T-helper 2 cell treated with Interferon-gamma antibody and Interleukin-4, amounts not matched to agents 100 ng/mL and 5 ng/mL, for 36 hours (primary cell): ENCODE measurements at regions not wholly inside any gene's neighbourhood (a gene's known extent, or its start where the extent isn't known, plus 50 kb on each side); places are given as distances from the start of the nearest gene placed in this dataset.

Experiments
- intact Hi-C: fragments of 100-400 bp; cut with micrococcal nuclease; formaldehyde crosslinking; loops from one replicate; pipeline ENCODE4 v1.15.1; 2023

- intact Hi-C loops, result no loop called here
These were observed 73.4 kb downstream of the NTMT2 start for GRCh38 chr1:170219163-170219562.

GRCh38 chr1:170221031-170221430, 75.3 kb downstream of the NTMT2 start:
- intact Hi-C loops, result no loop called here

GRCh38 chr1:170221495-170221894, 75.7 kb downstream of the NTMT2 start:
- intact Hi-C loops, result no loop called here

GRCh38 chr1:170224469-170224868, 78.7 kb downstream of the NTMT2 start:
- intact Hi-C loops, result no loop called here

GRCh38 chr1:170225781-170226530, 80.2 kb downstream of the NTMT2 start:
- intact Hi-C loops, result no loop called here

- intact Hi-C loops, result no loop called here
These were observed 81.0 kb downstream of the NTMT2 start for GRCh38 chr1:170226767-170227166.

- intact Hi-C loops, result no loop called here
These were observed 84.6 kb downstream of the NTMT2 start for GRCh38 chr1:170230323-170230722.

GRCh38 chr1:170231662-170232061, 85.9 kb downstream of the NTMT2 start:
- intact Hi-C loops, result no loop called here

GRCh38 chr1:170238704-170239391, 93.1 kb downstream of the NTMT2 start:
- intact Hi-C loops, result no loop called here

- intact Hi-C loops, result no loop called here
These were observed 93.7 kb downstream of the NTMT2 start for GRCh38 chr1:170239445-170239844.

GRCh38 chr1:170240409-170240808, 94.7 kb downstream of the NTMT2 start:
- intact Hi-C loops, result no loop called here

- intact Hi-C loops, result no loop called here
These were observed 95.6 kb downstream of the NTMT2 start for GRCh38 chr1:170241266-170241851.

- intact Hi-C loops, result no loop called here
These were observed 102.2 kb downstream of the NTMT2 start for GRCh38 chr1:170247751-170248521.

- intact Hi-C loops, result no loop called here
These were observed 104.9 kb downstream of the NTMT2 start for GRCh38 chr1:170250531-170251276.

GRCh38 chr1:170252851-170253579, 107.3 kb downstream of the NTMT2 start:
- intact Hi-C loops, result no loop called here

GRCh38 chr1:170254371-170254770, 108.6 kb downstream of the NTMT2 start:
- intact Hi-C loops, result no loop called here

GRCh38 chr1:170261669-170262068, 115.9 kb downstream of the NTMT2 start:
- intact Hi-C loops, result no loop called here

- intact Hi-C loops, result no loop called here
These were observed 116.6 kb downstream of the NTMT2 start for GRCh38 chr1:170262276-170262939.

GRCh38 chr1:170265234-170265633, 119.5 kb downstream of the NTMT2 start:
- intact Hi-C loops, result no loop called here

GRCh38 chr1:170267317-170267716, 121.6 kb downstream of the NTMT2 start:
- intact Hi-C loops, result no loop called here
